ENCODE measurements at regions not wholly inside any gene's neighbourhood (a gene's known extent, or its start where the extent isn't known, plus 50 kb on each side); places are given as distances from the start of the nearest gene placed in this dataset.

GRCh38 chr1:91575909-91576519, 75.4 kb downstream of the CDC7 start:
- DNase-seq (ENCODE audit: low spot score): no peak

GRCh38 chr1:91578320-91579109, 77.9 kb downstream of the CDC7 start:
- no peak for DNase-seq (ENCODE audit: low spot score)

GRCh38 chr1:91579658-91580228, 79.1 kb downstream of the CDC7 start:
- no peak for DNase-seq (ENCODE audit: low spot score)

GRCh38 chr1:91582431-91582921, 81.8 kb downstream of the CDC7 start:
- DNase-seq (ENCODE audit: low spot score): no peak

GRCh38 chr1:91583326-91583755, 82.7 kb downstream of the CDC7 start:
- DNase-seq (ENCODE audit: low spot score): no peak

- DNase-seq (ENCODE audit: low spot score): no peak
These were observed 83.7 kb downstream of the CDC7 start for GRCh38 chr1:91584309-91584708.

- no peak for DNase-seq (ENCODE audit: low spot score)
These were observed 84.2 kb downstream of the CDC7 start for GRCh38 chr1:91584878-91585277.

GRCh38 chr1:91585502-91585901, 84.9 kb downstream of the CDC7 start:
- DNase-seq (ENCODE audit: low spot score): no peak

- no peak for DNase-seq (ENCODE audit: low spot score)
These were observed 85.3 kb downstream of the CDC7 start for GRCh38 chr1:91585982-91586381.

GRCh38 chr1:91589437-91589836, 88.8 kb downstream of the CDC7 start:
- no peak for DNase-seq (ENCODE audit: low spot score)

- DNase-seq (ENCODE audit: low spot score): no peak
These were observed 90.7 kb downstream of the CDC7 start for GRCh38 chr1:91591175-91591974.

GRCh38 chr1:91592716-91593477, 92.2 kb downstream of the CDC7 start:
- no peak for DNase-seq (ENCODE audit: low spot score)

- no peak for DNase-seq (ENCODE audit: low spot score)
These were observed 93.9 kb downstream of the CDC7 start for GRCh38 chr1:91594383-91595055.

- no peak for DNase-seq (ENCODE audit: low spot score)
These were observed 95.8 kb downstream of the CDC7 start for GRCh38 chr1:91596474-91596873.

- DNase-seq (ENCODE audit: low spot score): no peak
These were observed 96.6 kb downstream of the CDC7 start for GRCh38 chr1:91597215-91597614.

- DNase-seq (ENCODE audit: low spot score): no peak
These were observed 100.0 kb downstream of the CDC7 start for GRCh38 chr1:91600431-91601337.

- DNase-seq (ENCODE audit: low spot score): no peak
These were observed 101.1 kb downstream of the CDC7 start for GRCh38 chr1:91601554-91602376.

GRCh38 chr1:91603409-91603808, 102.8 kb downstream of the CDC7 start:
- DNase-seq (ENCODE audit: low spot score): no peak

GRCh38 chr1:91604632-91605031, 104.0 kb downstream of the CDC7 start:
- no peak for DNase-seq (ENCODE audit: low spot score)
